GM12878 (cell line): ENCODE measurements at regions not wholly inside any gene's neighbourhood (a gene's known extent, or its start where the extent isn't known, plus 50 kb on each side); places are given as distances from the start of the nearest gene placed in this dataset.

ENCODE experiments used
- ATAC-seq: fragments of 200-7000 bp; cut with Tn5 transposase; 3 replicates; pipeline ENCODE4 v1.9.1; 2020; ENCODE audit warnings: mild to moderate bottlenecking, moderate library complexity
- BruUV-seq: library from RNA; stranded (reverse); fragments of 400-500 nt; replicated peaks from 2 replicates; lab custom pipeline; 2021; lab: Mats Ljungman, UMichigan
- CTCF ChIA-PET: fragments of 300-600 bp; sonication (Branson Sonifier 250); formaldehyde crosslinking; extraction: SDS; loops from one replicate; lab custom pipeline; 2021; ENCODE audit warnings: inconsistent platforms; lab: Yijun Ruan, JAX
- POLR2A ChIA-PET: fragments of 350-600 bp; formaldehyde crosslinking; extraction: SDS; loops from one replicate; lab custom pipeline; 2021; ENCODE audit warnings: inconsistent platforms; lab: Charles Lee
- RAD21 ChIA-PET: fragments of 300-600 bp; sonication (Branson Sonifier 250); formaldehyde crosslinking; loops from one replicate; lab custom pipeline; 2023; ENCODE audit warnings: antibody characterized with exemption; ENCODE audit not compliant: unreplicated experiment; lab: Charles Lee
- SMC1A ChIA-PET: fragments of 300-600 bp; sonication (Branson Sonifier 250); formaldehyde crosslinking; loops from one replicate; lab custom pipeline; 2023; ENCODE audit not compliant: unreplicated experiment, uncharacterized antibody; lab: Charles Lee
- DNase-seq: peaks from one replicate; pipeline ENCODE4 v3.0.0-alpha.2; 2011; ENCODE audit warnings: low read depth, low spot score
- FAIRE-seq: peaks from 3 replicates; lab custom pipeline; 2011; peaks lifted over from hg19 to GRCh38; lab: Jason Lieb, UNC
- H2AFZ ChIP-seq: 2 replicates; pipeline ENCODE4 v1.6.0; 2011; ENCODE audit warnings: low read depth, low read length, control low read depth; ENCODE audit not compliant: control insufficient read depth
- H3K27ac ChIP-seq: 2 replicates; pipeline ENCODE4 v1.5.1; 2011; ENCODE audit warnings: control low read depth; ENCODE audit not compliant: control insufficient read depth, insufficient read depth
- H3K27me3 ChIP-seq, 2 experiments: replicated peaks in 1 of 2; 2 replicates each; pipeline versions ENCODE4 v1.6.0 to v1.6.1; 2011; ENCODE audit warnings: low read length in 1 of 2; ENCODE audit not compliant: control insufficient read depth in 2 of 2, insufficient read depth in 2 of 2
- H3K36me3 ChIP-seq, 2 experiments: 2 replicates each; pipeline ENCODE4 v1.5.1; 2011; ENCODE audit warnings: low read length in 1 of 2; ENCODE audit not compliant: control insufficient read depth in 2 of 2, insufficient read depth in 2 of 2
- H3K4me1 ChIP-seq: 2 replicates; pipeline ENCODE4 v1.6.1; 2011; ENCODE audit warnings: mild to moderate bottlenecking, low read length, moderate library complexity, mixed read lengths; ENCODE audit not compliant: control insufficient read depth, insufficient read depth
- H3K4me2 ChIP-seq: 2 replicates; pipeline ENCODE4 v1.6.0; 2011; ENCODE audit warnings: control low read depth; ENCODE audit not compliant: control insufficient read depth, insufficient read depth
- H3K4me3 ChIP-seq: fragments of 200-600 bp; sonication (generic); 2 replicates; pipeline ENCODE4 v1.5.1; 2016
- H3K79me2 ChIP-seq: 2 replicates; pipeline ENCODE4 v1.6.0; 2011; ENCODE audit warnings: low read length; ENCODE audit not compliant: control insufficient read depth, insufficient read depth
- H3K9ac ChIP-seq: 2 replicates; pipeline ENCODE4 v1.8.0; 2011; ENCODE audit warnings: low read length, control low read depth, mixed read lengths; ENCODE audit not compliant: control insufficient read depth, insufficient read depth
- H3K9me3 ChIP-seq: replicated peaks from 3 replicates; pipeline ENCODE4 v1.5.1; 2011; ENCODE audit warnings: mild to moderate bottlenecking, low read length; ENCODE audit not compliant: control insufficient read depth, insufficient read depth
- H4K20me1 ChIP-seq: 2 replicates; pipeline ENCODE4 v1.6.0; 2011; ENCODE audit not compliant: control insufficient read depth, insufficient read depth
- CTCF ChIP-seq, 3 experiments: IDR thresholded peaks in 2 of 3; conservative IDR thresholded peaks in 1 of 3; 2 replicates each; pipeline ENCODE4 v1.5.1; 2011; ENCODE audit warnings: low read depth in 3 of 3, low read length in 3 of 3, mild to moderate bottlenecking in 3 of 3, control low read depth in 2 of 3, moderate library complexity in 2 of 3, inconsistent platforms in 1 of 3, mixed read lengths in 1 of 3; ENCODE audit not compliant: control insufficient read depth in 2 of 3, insufficient read depth in 1 of 3; ENCODE audit errors: extremely low read depth in 1 of 3
- FOXM1 ChIP-seq: IDR thresholded peaks from 2 replicates; pipeline ENCODE4 v1.6.1; 2012; ENCODE audit warnings: low read depth, mild to moderate bottlenecking, inconsistent platforms, low read length, moderate library complexity
- NFYA ChIP-seq: IDR thresholded peaks from 2 replicates; pipeline ENCODE4 v1.6.1; 2011; ENCODE audit warnings: low read depth, mild to moderate bottlenecking, low read length, improper control_type of control experiment, borderline replicate concordance
- NR2F1 ChIP-seq: fragments of 450-650 bp; conservative IDR thresholded peaks from 2 replicates; pipeline ENCODE4 v1.6.1; 2017; ENCODE audit warnings: mild to moderate bottlenecking
- RBBP5 ChIP-seq: fragments of 200-600 bp; sonication (generic); conservative IDR thresholded peaks from 2 replicates; pipeline ENCODE4 v1.6.1; 2016
- SUZ12 ChIP-seq: fragments of 200-600 bp; sonication (generic); IDR thresholded peaks from one replicate; pipeline ENCODE4 v1.6.1; 2018; ENCODE audit warnings: antibody characterized with exemption, mild to moderate bottlenecking; ENCODE audit not compliant: unreplicated experiment
- TBL1XR1 ChIP-seq: IDR thresholded peaks from 2 replicates; pipeline ENCODE4 v1.6.1; 2012; ENCODE audit warnings: low read depth, low read length, improper control_type of control experiment
- WRNIP1 ChIP-seq: IDR thresholded peaks from 2 replicates; pipeline ENCODE4 v1.6.1; 2011; ENCODE audit warnings: low read depth, low read length, improper control_type of control experiment, borderline replicate concordance
- ZBED1 ChIP-seq: IDR thresholded peaks from 2 replicates; pipeline ENCODE4 v1.6.1; 2016; ENCODE audit warnings: borderline replicate concordance
- WGBS: methylation state at CpG from one replicate; pipeline ENCODE4 v1.1.6; 2016; ENCODE audit warnings: low lambda C conversion rate; ENCODE audit not compliant: insufficient replicate concordance, insufficient coverage; ENCODE audit errors: missing lambda C conversion rate; 5-methylcytosine and 5-hydroxymethylcytosine counted together
- in situ Hi-C: fragments of 300-500 bp; cut with MboI; formaldehyde crosslinking; loops from 9 replicates; pipeline ENCODE4 v1.14.3; 2018; ENCODE audit warnings: mixed read lengths
- intact Hi-C: fragments of 100-400 bp; cut with micrococcal nuclease; formaldehyde crosslinking; loops from one replicate; pipeline ENCODE4 v1.14.2; 2022; ENCODE audit not compliant: unreplicated experiment
- TF ChIP-seq, protein P1 (sequence below): fragments of 450-650 bp; formaldehyde crosslinking; IDR thresholded peaks from 2 replicates; pipeline ENCODE4 v1.4.0; 2020; ENCODE audit warnings: mild to moderate bottlenecking, moderate library complexity
- TF ChIP-seq, protein P2 (sequence below): IDR thresholded peaks from 2 replicates; pipeline ENCODE4 v1.6.1; 2012; ENCODE audit warnings: mild to moderate bottlenecking, low read depth, low read length
- TF ChIP-seq, protein P3 (sequence below): fragments of 450-650 bp; IDR thresholded peaks from 2 replicates; pipeline ENCODE4 v1.6.1; 2017; ENCODE audit warnings: mild to moderate bottlenecking, low read depth, inconsistent platforms; ENCODE audit not compliant: poor library complexity, severe bottlenecking

- no peak for DNase-seq
- no peak for FAIRE-seq
- 40% methylated on average over 6 of the region's 6 CpGs for WGBS
- TF ChIP-seq SUZ12: no peak
- no peak for TF ChIP-seq ZBED1
- TF ChIP-seq, protein P1, sequence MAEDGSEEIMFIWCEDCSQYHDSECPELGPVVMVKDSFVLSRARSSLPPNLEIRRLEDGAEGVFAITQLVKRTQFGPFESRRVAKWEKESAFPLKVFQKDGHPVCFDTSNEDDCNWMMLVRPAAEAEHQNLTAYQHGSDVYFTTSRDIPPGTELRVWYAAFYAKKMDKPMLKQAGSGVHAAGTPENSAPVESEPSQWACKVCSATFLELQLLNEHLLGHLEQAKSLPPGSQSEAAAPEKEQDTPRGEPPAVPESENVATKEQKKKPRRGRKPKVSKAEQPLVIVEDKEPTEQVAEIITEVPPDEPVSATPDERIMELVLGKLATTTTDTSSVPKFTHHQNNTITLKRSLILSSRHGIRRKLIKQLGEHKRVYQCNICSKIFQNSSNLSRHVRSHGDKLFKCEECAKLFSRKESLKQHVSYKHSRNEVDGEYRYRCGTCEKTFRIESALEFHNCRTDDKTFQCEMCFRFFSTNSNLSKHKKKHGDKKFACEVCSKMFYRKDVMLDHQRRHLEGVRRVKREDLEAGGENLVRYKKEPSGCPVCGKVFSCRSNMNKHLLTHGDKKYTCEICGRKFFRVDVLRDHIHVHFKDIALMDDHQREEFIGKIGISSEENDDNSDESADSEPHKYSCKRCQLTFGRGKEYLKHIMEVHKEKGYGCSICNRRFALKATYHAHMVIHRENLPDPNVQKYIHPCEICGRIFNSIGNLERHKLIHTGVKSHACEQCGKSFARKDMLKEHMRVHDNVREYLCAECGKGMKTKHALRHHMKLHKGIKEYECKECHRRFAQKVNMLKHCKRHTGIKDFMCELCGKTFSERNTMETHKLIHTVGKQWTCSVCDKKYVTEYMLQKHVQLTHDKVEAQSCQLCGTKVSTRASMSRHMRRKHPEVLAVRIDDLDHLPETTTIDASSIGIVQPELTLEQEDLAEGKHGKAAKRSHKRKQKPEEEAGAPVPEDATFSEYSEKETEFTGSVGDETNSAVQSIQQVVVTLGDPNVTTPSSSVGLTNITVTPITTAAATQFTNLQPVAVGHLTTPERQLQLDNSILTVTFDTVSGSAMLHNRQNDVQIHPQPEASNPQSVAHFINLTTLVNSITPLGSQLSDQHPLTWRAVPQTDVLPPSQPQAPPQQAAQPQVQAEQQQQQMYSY (CRISPR knock-in tag): no peak
- TF ChIP-seq NR2F1: no peak
- TF ChIP-seq NFYA: no peak
- TF ChIP-seq, protein P2, sequence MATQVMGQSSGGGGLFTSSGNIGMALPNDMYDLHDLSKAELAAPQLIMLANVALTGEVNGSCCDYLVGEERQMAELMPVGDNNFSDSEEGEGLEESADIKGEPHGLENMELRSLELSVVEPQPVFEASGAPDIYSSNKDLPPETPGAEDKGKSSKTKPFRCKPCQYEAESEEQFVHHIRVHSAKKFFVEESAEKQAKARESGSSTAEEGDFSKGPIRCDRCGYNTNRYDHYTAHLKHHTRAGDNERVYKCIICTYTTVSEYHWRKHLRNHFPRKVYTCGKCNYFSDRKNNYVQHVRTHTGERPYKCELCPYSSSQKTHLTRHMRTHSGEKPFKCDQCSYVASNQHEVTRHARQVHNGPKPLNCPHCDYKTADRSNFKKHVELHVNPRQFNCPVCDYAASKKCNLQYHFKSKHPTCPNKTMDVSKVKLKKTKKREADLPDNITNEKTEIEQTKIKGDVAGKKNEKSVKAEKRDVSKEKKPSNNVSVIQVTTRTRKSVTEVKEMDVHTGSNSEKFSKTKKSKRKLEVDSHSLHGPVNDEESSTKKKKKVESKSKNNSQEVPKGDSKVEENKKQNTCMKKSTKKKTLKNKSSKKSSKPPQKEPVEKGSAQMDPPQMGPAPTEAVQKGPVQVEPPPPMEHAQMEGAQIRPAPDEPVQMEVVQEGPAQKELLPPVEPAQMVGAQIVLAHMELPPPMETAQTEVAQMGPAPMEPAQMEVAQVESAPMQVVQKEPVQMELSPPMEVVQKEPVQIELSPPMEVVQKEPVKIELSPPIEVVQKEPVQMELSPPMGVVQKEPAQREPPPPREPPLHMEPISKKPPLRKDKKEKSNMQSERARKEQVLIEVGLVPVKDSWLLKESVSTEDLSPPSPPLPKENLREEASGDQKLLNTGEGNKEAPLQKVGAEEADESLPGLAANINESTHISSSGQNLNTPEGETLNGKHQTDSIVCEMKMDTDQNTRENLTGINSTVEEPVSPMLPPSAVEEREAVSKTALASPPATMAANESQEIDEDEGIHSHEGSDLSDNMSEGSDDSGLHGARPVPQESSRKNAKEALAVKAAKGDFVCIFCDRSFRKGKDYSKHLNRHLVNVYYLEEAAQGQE: no peak
- TF ChIP-seq CTCF (IDR thresholded peaks at IDR 0.05 in 2 of 3, conservative IDR thresholded peaks at IDR 0.05 in 1 of 3; ENCODE audit: control insufficient read depth in 2 of 3, extremely low read depth in 1 of 3, insufficient read depth in 1 of 3, low read depth in 3 of 3, low read length in 3 of 3): no peak
- no peak for TF ChIP-seq WRNIP1
- TF ChIP-seq, protein P3, sequence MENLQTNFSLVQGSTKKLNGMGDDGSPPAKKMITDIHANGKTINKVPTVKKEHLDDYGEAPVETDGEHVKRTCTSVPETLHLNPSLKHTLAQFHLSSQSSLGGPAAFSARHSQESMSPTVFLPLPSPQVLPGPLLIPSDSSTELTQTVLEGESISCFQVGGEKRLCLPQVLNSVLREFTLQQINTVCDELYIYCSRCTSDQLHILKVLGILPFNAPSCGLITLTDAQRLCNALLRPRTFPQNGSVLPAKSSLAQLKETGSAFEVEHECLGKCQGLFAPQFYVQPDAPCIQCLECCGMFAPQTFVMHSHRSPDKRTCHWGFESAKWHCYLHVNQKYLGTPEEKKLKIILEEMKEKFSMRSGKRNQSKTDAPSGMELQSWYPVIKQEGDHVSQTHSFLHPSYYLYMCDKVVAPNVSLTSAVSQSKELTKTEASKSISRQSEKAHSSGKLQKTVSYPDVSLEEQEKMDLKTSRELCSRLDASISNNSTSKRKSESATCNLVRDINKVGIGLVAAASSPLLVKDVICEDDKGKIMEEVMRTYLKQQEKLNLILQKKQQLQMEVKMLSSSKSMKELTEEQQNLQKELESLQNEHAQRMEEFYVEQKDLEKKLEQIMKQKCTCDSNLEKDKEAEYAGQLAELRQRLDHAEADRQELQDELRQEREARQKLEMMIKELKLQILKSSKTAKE: no peak
- TF ChIP-seq TBL1XR1: no peak
- TF ChIP-seq RBBP5: no peak
- TF ChIP-seq FOXM1: 0 out of 2 replicates have a peak, but pooled peaks have one; percentile 16
Observed at GRCh38 chr12:115341442-115341841, 657.5 kb upstream of the TBX3 start.

More at GRCh38 chr12:115341442-115341841, 657.5 kb upstream of the TBX3 start:
- ChIA-PET POLR2A (no interaction called here), RAD21 (interaction anchor here (1.0 to 1.2 kb wide), 2 partner anchors 11 to 33 kb away, joined by 4 to 5 read pairs; no protein-coding TSS in a partner anchor), CTCF (interaction anchor here (0.7 to 0.8 kb wide), 2 partner anchors 10 to 15 kb away, joined by 3 read pairs; no protein-coding TSS in a partner anchor), SMC1A (interaction anchor here (0.8 to 1.4 kb wide), 3 partner anchors 11 to 47 kb away, joined by 3 to 4 read pairs (median 3); no protein-coding TSS in a partner anchor)
- Histone ChIP-seq H3K9me3 (peaks cover 10% of the 10 kb centered on the region), H3K4me2 (no peak overlapping the region), H3K79me2 (no peaks in the 10 kb centered on the region), H3K27me3 (no peaks in the 10 kb centered on the region), H3K4me1 (peaks cover 8% of the 10 kb centered on the region), H3K27ac (no peak overlapping the region), H2AFZ (no peak overlapping the region), H3K9ac (no peak overlapping the region), H3K4me3 (no peak overlapping the region), H4K20me1 (no peaks in the 10 kb centered on the region), H3K36me3 (no peaks in the 10 kb centered on the region)
- intact Hi-C loops: no loop called here
- no TSS peak for BruUV-seq
- peak; percentile 31; the same call in 2 of the 3 replicates for ATAC-seq
- in situ Hi-C loops: no loop called here
